HG03457 (cell line): ENCODE measurements at regions not wholly inside any gene's neighbourhood (a gene's known extent, or its start where the extent isn't known, plus 50 kb on each side); places are given as distances from the start of the nearest gene placed in this dataset.
"Not testable (repeated sequence)": the region's sequence is repeated elsewhere in the genome, so short reads cannot be mapped to it uniquely, and the experiment has no call there.

ENCODE experiments used
- ATAC-seq: cut with Tn5 transposase; IDR thresholded peaks from one replicate; pipeline ENCODE4 v1.9.1; 2021; ENCODE audit warnings: moderate number of reproducible peaks; ENCODE audit not compliant: unreplicated experiment

- ATAC-seq, result not testable (repeated sequence)
Observed at GRCh38 chrY:25152322-25152721, 100.4 kb upstream of the BPY2C start.

GRCh38 chrY:25148007-25148406, 96.1 kb upstream of the BPY2C start:
- ATAC-seq, result peak; percentile 99

GRCh38 chrY:25132139-25132849, 80.4 kb upstream of the BPY2C start:
- not testable (repeated sequence) for ATAC-seq

GRCh38 chrY:25120897-25121296, 69.0 kb upstream of the BPY2C start:
- ATAC-seq, result not testable (repeated sequence)

- not testable (repeated sequence) for ATAC-seq
Observed at GRCh38 chrY:25108180-25108579, 56.3 kb upstream of the BPY2C start.
